DMS79 treated with DMSO at 0.1 percent for 48 hours (cell line): ENCODE measurements at regions not wholly inside any gene's neighbourhood (a gene's known extent, or its start where the extent isn't known, plus 50 kb on each side); places are given as distances from the start of the nearest gene placed in this dataset.
"Not testable (repeated sequence)": the region's sequence is repeated elsewhere in the genome, so short reads cannot be mapped to it uniquely, and the experiment has no call there.

ENCODE experiments used
- DNase-seq: peaks from one replicate; lab custom pipeline; 2025; lab: John Stamatoyannopoulos, UW

DNA sequence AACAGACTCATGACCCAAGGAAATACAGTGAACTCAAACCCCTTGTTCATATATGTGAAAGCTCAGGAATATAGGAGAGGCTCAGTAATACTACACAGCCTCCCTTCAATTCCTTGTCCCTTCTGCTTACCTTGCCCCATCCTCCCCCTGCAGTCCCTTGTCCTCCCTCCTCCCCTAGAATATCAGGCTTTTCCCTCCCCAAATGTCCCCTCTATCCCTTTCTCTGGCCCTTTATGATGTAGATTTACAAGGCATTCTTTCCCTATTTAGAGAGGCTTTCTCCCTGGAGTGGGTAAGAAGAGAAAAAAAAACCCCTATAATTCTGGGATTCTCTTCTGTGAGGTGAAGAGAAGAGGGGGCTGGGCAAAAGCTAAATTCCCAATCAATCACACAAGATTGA is 64.9 kb upstream of the KBTBD8 start:
- no peak for DNase-seq

DNA sequence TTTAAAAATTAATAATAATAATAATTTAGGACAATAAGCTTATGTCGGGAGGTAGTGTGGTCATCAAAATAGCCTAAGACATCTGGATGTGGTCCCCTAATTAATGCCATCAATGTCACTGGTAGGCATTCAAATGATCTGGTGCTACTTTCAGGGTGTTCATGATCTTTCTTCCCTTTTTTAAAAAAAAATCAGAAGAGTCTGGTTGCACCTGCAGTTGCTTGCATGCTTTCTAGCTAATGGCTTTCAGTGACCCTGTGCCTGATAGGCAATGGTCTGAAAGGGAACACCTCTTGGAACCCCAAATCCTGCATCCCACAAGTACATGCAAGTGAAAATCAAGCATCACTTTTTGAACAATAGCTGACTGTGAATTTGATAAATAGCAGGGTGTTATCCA is 64.1 kb upstream of the KBTBD8 start:
- DNase-seq, result no peak

DNA sequence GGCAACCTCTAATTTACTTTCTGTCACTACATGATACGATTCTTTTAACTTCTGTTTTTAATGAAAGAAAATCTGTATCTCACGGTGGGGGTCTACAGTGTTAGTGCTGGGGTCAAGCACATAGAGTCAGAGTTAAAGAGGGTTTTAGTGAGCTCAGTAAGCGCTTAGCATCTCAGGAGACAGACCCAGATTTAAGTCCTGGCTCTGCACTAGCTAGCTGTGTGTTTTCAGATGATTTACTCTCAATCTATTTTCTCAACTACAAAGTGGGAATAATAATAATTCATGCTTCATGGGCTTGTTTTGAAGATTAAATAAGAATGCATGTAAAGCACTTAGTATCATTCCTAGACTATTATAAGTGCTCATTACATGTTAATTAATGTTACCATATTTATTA is 63.4 kb upstream of the KBTBD8 start:
- DNase-seq, result no peak

DNA sequence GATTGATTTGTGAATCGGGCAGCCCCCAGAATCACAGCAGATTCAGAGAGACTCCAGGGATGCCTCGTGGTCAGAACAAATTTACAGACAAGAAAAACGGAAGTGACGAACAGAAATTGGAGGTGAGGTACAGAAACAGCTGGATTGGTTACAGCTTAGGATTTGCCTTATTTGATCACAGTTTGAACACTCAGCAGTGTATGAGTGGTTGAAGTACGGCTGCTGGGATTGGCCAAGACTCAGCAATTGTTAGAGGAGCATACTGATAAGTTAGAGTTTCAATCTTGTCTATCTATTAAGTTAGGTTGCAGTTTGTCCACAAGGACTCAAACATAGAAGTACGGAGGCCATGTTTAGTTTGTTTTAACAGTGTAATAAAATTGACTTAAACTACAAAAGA is 61.1 kb upstream of the KBTBD8 start:
- not testable (repeated sequence) for DNase-seq

DNA sequence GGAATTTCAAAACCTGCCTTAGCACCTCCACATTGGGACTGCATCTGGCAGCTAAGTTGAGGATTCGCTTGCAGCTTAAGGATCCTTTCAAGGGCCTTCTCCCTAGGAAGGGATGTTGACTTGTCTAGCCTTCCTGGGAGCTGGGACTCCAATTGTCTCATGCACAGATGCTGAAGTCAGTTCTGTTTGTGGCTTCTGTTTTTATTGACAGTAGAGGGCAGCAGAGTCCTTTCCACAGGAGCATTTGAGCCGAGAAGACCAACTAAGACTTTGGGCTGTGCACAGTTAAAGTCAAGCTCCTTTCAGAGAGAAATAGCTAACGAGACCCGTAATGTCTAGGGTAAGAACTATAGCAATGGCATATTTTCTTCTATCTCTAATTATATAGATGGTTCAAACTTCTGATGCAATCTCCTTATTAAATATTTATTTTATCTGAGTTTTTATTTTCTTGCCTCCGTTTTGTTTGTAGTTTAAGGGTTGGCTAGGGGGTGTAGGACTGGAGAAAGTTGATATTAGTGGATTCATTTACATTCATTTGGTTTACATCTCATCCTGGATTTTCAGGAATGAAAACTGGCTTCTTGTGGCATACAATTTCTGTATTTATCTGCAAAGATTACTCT is 59.7 kb upstream of the KBTBD8 start:
- DNase-seq, result peak; percentile 1

DNA sequence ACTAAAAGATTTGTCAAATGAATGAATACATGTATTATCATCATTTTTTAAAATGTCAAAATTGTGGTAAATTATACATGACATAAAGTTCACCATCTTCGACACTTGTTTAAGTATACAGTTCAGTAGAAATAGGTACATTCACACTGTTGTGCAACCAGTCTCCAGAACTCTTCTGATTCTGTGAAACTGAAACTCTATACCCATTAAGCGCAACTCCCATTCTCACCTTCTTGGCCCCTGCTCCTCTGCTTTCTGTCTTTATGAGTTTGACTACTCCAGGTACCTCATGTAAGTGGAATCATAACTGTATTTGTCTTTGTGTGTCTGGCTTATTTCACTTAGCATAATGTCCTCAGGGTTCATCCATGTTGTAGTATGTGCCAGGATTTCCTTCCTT is 50.1 kb upstream of the KBTBD8 start:
- no peak for DNase-seq
